Stimulated activated memory B cell treated with anti-CD40 and anti-IgM and Interleukin-4, amounts not matched to agents 10 μg/mL and 1 μg/mL and 100 μg/mL, for 72 hours (primary cell): ENCODE measurements at regions not wholly inside any gene's neighbourhood (a gene's known extent, or its start where the extent isn't known, plus 50 kb on each side); places are given as distances from the start of the nearest gene placed in this dataset.

Experiments
- ATAC-seq: fragments of 150-1000 bp; cut with Tn5 transposase; 2 replicates; pipeline ENCODE4 v1.10.0; 2021
- H3K27ac Mint-ChIP-seq: one replicate; pipeline ENCODE4 v1.8.0; 2022; ENCODE audit warnings: mild to moderate bottlenecking, mixed read lengths
- H3K27me3 Mint-ChIP-seq: one replicate; pipeline ENCODE4 v1.8.0; 2022; ENCODE audit warnings: mixed read lengths
- H3K36me3 Mint-ChIP-seq: one replicate; pipeline ENCODE4 v1.8.0; 2022; ENCODE audit warnings: mixed read lengths
- H3K4me1 Mint-ChIP-seq: one replicate; pipeline ENCODE4 v1.8.0; 2022; ENCODE audit warnings: mixed read lengths
- H3K4me3 Mint-ChIP-seq: one replicate; pipeline ENCODE4 v1.8.0; 2022; ENCODE audit warnings: mild to moderate bottlenecking, moderate library complexity, mixed read lengths
- H3K9me3 Mint-ChIP-seq: one replicate; pipeline ENCODE4 v1.8.0; 2022; ENCODE audit warnings: mixed read lengths

DNA sequence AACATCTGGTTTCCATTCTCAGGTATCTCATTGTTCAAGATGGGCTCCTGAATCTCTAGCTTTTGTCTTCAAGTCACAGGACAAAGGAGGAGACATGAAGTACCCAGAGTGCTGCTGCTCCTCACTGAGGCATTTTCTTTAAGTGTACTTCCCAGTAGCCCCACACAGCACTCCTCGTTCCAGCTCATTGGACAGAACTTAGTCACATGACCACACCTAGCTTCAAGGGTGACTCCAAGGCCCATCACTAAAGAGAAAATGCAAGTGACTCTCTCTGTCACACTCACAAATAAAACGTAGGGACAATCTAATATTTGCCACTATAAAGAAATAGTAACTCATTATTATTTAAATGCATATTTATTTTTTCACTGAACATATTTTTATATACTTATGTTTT is 58.3 kb upstream of the NEUROD6 start:
- Mint-ChIP-seq H3K27ac (no peak overlapping the region), H3K36me3 (no peaks in the 10 kb centered on the region), H3K27me3 (no peaks in the 10 kb centered on the region), H3K4me3 (no peak overlapping the region), H3K4me1 (no peaks in the 10 kb centered on the region), H3K9me3 (no peaks in the 10 kb centered on the region)
- ATAC-seq: peak; percentile 36

DNA sequence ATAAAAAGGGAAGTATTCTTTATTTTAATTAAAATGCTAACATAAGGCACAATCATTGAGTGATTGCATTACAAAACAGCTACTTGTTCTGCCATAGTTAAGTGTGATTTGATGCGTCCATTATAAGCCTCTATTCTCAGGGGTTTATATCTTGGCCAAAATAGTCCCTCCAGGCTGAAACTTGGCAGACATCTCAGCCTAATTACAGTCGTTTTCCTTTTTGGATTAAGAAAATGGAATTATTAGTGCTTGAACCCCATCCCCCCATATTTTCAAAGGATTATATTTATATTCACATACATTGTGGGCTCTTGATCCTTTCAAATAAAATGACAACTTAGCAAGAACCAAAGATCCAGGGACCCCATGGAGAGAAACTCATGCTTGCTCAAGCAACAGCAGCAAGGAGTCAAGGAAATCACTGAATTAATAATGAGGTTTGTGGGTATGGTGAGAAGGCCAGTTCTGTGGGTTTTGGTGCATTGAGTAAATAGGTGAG is 66.7 kb upstream of the NEUROD6 start:
- no peak overlapping the region for H3K4me3 Mint-ChIP-seq
- H3K27me3 Mint-ChIP-seq: no peaks in the 10 kb centered on the region
- H3K4me1 Mint-ChIP-seq: no peaks in the 10 kb centered on the region

GRCh38 chr7:31408140-31408729 is 67.7 kb upstream of the NEUROD6 start:
- no peak overlapping the region for H3K4me3 Mint-ChIP-seq

More for the DNA sequence above, 66.7 kb upstream of the NEUROD6 start:
- Mint-ChIP-seq H3K9me3 (no peaks in the 10 kb centered on the region), H3K27ac (no peak overlapping the region), H3K36me3 (no peaks in the 10 kb centered on the region)
- no peak for ATAC-seq

GRCh38 chr7:31410265-31410664 is 69.7 kb upstream of the NEUROD6 start:
- Mint-ChIP-seq H3K9me3 (no peaks in the 10 kb centered on the region), H3K27ac (no peak overlapping the region), H3K4me3 (no peak overlapping the region), H3K36me3 (no peaks in the 10 kb centered on the region), H3K27me3 (no peaks in the 10 kb centered on the region), H3K4me1 (no peaks in the 10 kb centered on the region)
- ATAC-seq: no peak

More at GRCh38 chr7:31408140-31408729, 67.7 kb upstream of the NEUROD6 start:
- no peaks in the 10 kb centered on the region for H3K36me3 Mint-ChIP-seq
- H3K27ac Mint-ChIP-seq: no peak overlapping the region
- no peak for ATAC-seq
- H3K9me3 Mint-ChIP-seq: no peaks in the 10 kb centered on the region
- H3K27me3 Mint-ChIP-seq: no peaks in the 10 kb centered on the region
- no peaks in the 10 kb centered on the region for H3K4me1 Mint-ChIP-seq

DNA sequence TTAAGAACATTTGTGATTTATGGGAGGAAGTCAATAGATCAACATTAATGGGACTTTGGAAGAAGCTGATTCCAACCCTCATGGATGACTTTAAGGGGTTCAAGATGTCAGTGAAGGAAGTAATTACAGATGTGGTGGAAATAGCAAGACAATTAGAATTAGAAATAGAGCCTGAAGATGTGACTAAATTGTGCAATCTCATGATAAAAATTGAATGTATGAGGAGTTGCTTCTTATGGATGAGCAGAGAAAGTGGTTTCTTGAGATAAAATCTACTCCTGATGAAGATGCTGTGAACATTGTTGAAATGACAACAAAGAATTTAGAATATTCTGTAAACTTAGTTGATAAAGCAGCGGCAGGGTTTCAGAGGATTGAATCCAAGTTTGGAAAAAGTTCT is 70.9 kb upstream of the NEUROD6 start:
- ATAC-seq: no peak
- Mint-ChIP-seq H3K36me3 (no peaks in the 10 kb centered on the region), H3K27ac (no peak overlapping the region), H3K4me1 (no peaks in the 10 kb centered on the region), H3K9me3 (no peaks in the 10 kb centered on the region), H3K4me3 (no peak overlapping the region), H3K27me3 (no peaks in the 10 kb centered on the region)

DNA sequence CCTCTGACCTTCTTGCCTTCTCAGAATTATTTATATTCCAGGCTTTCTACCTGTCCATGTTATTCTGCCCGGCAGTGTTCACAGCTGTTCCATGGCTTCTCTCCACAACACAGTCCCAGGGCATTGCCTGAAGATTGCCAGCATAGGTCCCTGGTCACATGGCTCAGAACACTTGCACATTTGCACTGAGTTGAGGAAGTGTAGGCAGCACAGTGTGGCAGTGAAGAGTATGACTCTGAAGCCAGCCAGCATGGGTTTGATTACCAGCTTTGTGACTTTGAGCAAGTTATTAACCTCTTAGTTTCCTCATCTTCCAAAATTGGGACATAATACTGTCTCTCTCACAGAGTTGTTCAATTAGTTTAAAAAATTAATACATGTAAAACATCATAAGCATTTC is 73.2 kb upstream of the NEUROD6 start:
- Mint-ChIP-seq H3K4me3 (no peak overlapping the region), H3K9me3 (no peaks in the 10 kb centered on the region), H3K4me1 (no peaks in the 10 kb centered on the region), H3K36me3 (no peaks in the 10 kb centered on the region), H3K27me3 (no peaks in the 10 kb centered on the region), H3K27ac (no peak overlapping the region)
- no peak for ATAC-seq

DNA sequence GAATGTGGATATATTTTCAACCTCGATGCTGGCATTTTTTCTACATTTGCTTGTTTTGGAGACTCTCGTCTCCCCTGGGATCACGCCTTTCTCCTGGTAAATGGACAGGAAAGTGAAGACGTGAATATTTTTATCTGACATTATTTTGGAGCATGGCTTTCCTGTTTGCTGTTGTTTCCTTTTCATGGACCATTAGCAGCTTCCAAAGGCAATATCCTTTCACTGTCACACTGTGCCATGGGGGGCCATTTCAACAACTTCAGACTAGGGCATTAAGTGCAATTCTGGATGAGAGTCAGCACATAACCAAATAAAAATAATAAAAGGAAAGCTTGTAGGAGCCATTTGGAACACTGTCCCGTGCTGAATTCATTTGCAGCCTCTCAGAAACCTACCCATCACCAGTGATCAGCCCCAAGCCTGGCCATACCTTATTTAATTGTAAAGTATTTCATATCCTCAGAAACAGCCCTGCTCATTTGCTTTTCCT is 75.9 kb upstream of the NEUROD6 start:
- no peak overlapping the region for H3K27ac Mint-ChIP-seq
- no peak overlapping the region for H3K4me3 Mint-ChIP-seq
- H3K4me1 Mint-ChIP-seq: no peaks in the 10 kb centered on the region
- no peak for ATAC-seq
- no peaks in the 10 kb centered on the region for H3K9me3 Mint-ChIP-seq
- no peaks in the 10 kb centered on the region for H3K36me3 Mint-ChIP-seq
- peaks cover 14% of the 10 kb centered on the region for H3K27me3 Mint-ChIP-seq

- H3K4me3 Mint-ChIP-seq: no peak overlapping the region
- H3K9me3 Mint-ChIP-seq: no peaks in the 10 kb centered on the region
- no peaks in the 10 kb centered on the region for H3K36me3 Mint-ChIP-seq
- peaks cover 14% of the 10 kb centered on the region for H3K27me3 Mint-ChIP-seq
- no peaks in the 10 kb centered on the region for H3K4me1 Mint-ChIP-seq
- no peak for ATAC-seq
- H3K27ac Mint-ChIP-seq: no peak overlapping the region
These were observed 78.4 kb upstream of the NEUROD6 start for GRCh38 chr7:31418928-31419327.

- Mint-ChIP-seq H3K4me1 (no peaks in the 10 kb centered on the region), H3K9me3 (no peaks in the 10 kb centered on the region), H3K4me3 (no peak overlapping the region), H3K27me3 (peaks cover 14% of the 10 kb centered on the region), H3K36me3 (no peaks in the 10 kb centered on the region), H3K27ac (no peak overlapping the region)
- ATAC-seq: no peak
These were observed 79.1 kb upstream of the NEUROD6 start for GRCh38 chr7:31419505-31420055.

DNA sequence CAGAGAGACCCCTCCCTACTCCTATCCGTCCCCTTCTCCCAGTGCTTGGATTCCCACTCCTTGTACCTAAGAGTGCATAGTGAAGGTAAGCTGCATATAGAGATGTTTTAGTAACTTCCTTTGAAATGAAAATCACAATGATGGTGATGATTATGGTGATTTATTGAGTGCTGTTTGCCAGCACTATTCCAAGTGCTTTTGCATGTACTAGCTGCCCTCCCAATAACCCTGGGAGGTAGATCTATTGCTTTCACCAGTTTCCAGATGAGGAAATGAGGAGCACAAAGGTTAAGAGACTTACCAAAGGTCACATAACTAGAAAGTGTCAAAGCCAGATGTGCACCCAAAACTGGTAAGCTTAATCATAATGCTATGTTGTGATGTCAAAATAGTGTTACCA is 80.4 kb upstream of the NEUROD6 start:
- Mint-ChIP-seq H3K9me3 (no peaks in the 10 kb centered on the region), H3K27me3 (peaks cover 14% of the 10 kb centered on the region), H3K4me1 (no peaks in the 10 kb centered on the region), H3K36me3 (no peaks in the 10 kb centered on the region), H3K27ac (no peak overlapping the region), H3K4me3 (no peak overlapping the region)
- no peak for ATAC-seq

- no peaks in the 10 kb centered on the region for H3K9me3 Mint-ChIP-seq
- no peak overlapping the region for H3K27ac Mint-ChIP-seq
- no peak for ATAC-seq
- no peak overlapping the region for H3K4me3 Mint-ChIP-seq
- H3K36me3 Mint-ChIP-seq: no peaks in the 10 kb centered on the region
- H3K27me3 Mint-ChIP-seq: peaks cover 14% of the 10 kb centered on the region
- H3K4me1 Mint-ChIP-seq: no peaks in the 10 kb centered on the region
These were observed 81.1 kb upstream of the NEUROD6 start for GRCh38 chr7:31421607-31422006.

- Mint-ChIP-seq H3K36me3 (no peaks in the 10 kb centered on the region), H3K27ac (no peak overlapping the region), H3K4me1 (no peaks in the 10 kb centered on the region), H3K4me3 (no peak overlapping the region), H3K9me3 (no peaks in the 10 kb centered on the region), H3K27me3 (peaks cover 25% of the 10 kb centered on the region)
- no peak for ATAC-seq
These were observed 83.5 kb upstream of the NEUROD6 start for GRCh38 chr7:31423994-31424393.

GRCh38 chr7:31432176-31432575 is 81.7 kb upstream of the ITPRID1 start:
- no peak overlapping the region for H3K27ac Mint-ChIP-seq
- H3K27me3 Mint-ChIP-seq: peaks cover 5% of the 10 kb centered on the region

GRCh38 chr7:31432836-31433340 is 81.0 kb upstream of the ITPRID1 start:
- Mint-ChIP-seq H3K9me3 (no peaks in the 10 kb centered on the region), H3K4me3 (no peak overlapping the region), H3K27ac (no peak overlapping the region), H3K4me1 (no peaks in the 10 kb centered on the region), H3K27me3 (no peaks in the 10 kb centered on the region), H3K36me3 (no peaks in the 10 kb centered on the region)
- no peak for ATAC-seq

More at GRCh38 chr7:31432176-31432575, 81.7 kb upstream of the ITPRID1 start:
- no peak overlapping the region for H3K4me3 Mint-ChIP-seq
- no peaks in the 10 kb centered on the region for H3K4me1 Mint-ChIP-seq
- no peak for ATAC-seq
- H3K9me3 Mint-ChIP-seq: no peaks in the 10 kb centered on the region
- no peaks in the 10 kb centered on the region for H3K36me3 Mint-ChIP-seq

DNA sequence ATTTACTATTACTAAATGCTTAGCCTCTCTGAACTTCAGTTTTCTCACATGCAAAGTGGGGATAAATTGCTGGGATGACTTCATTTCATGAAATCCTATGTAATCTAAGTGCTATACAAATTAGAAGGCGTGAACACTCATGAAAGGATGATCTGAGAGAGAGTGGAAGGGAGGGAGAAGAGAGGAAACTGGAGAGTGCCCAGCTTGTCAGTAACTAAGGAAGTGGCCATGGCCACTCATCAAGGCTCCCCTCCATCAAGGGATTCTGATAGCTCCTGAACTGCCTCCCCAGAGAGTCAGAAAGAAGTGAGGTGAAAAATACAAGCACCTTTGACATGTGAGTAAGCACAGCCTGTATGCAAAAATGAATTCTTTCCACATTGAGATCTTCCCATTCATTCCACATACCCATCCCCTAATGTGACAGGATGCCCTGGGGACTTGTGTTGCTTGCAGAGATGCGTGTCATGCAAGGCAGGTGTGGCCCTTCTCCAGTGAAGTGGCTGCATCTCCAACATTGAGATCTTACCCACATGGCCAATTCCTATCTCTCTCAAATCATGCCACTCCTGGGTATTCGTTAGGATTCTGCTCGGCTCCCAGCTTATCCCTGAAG is 76.5 kb upstream of the ITPRID1 start:
- no peak for ATAC-seq

DNA sequence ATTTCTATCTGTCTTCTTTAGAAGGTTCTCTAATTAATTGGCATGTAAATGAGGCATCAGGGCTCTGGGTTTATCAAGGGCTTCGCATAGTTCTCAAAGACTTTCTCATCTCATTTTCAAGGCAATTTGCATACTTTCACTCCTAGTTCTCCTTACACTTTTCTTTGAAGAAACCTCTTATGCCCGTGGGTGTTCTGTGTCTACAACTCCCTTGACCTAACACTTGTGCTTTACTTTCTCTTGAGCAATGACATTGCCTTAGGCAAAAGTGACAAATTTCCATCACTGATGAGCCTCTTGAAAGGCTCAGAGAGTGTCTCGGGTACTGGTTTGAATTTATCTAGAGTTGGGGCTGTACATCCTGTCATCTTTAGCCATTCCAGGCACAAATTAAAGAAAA is 74.7 kb upstream of the ITPRID1 start:
- Mint-ChIP-seq H3K4me1 (no peaks in the 10 kb centered on the region), H3K4me3 (no peak overlapping the region), H3K36me3 (no peaks in the 10 kb centered on the region), H3K9me3 (no peaks in the 10 kb centered on the region), H3K27me3 (peaks cover 9% of the 10 kb centered on the region), H3K27ac (no peak overlapping the region)
- ATAC-seq: no peak

More for the DNA sequence above, 76.5 kb upstream of the ITPRID1 start:
- no peaks in the 10 kb centered on the region for H3K36me3 Mint-ChIP-seq
- H3K9me3 Mint-ChIP-seq: no peaks in the 10 kb centered on the region
- H3K4me3 Mint-ChIP-seq: no peak overlapping the region
- H3K27ac Mint-ChIP-seq: no peak overlapping the region
- peaks cover 6% of the 10 kb centered on the region for H3K27me3 Mint-ChIP-seq
- no peaks in the 10 kb centered on the region for H3K4me1 Mint-ChIP-seq
